Activated naive CD4-positive, alpha-beta T cell treated with anti-CD3 and anti-CD28 coated beads, Interleukin-2, amount 50 U/mL, for 72 hours (primary cell): ENCODE measurements at regions not wholly inside any gene's neighbourhood (a gene's known extent, or its start where the extent isn't known, plus 50 kb on each side); places are given as distances from the start of the nearest gene placed in this dataset.

Experiments used
- ATAC-seq, 2 donors: fragments of 150-1000 bp; cut with Tn5 transposase; 2 replicates each; pipeline ENCODE4 v1.10.0; 2021; ENCODE audit warnings: mild to moderate bottlenecking in 2 of 2, moderate library complexity in 2 of 2
- DNase-seq, 2 donors: peaks; one replicate each; pipeline ENCODE4 v3.0.0; 2021 to 2022; ENCODE audit warnings: low spot score in 2 of 2
- H3K27ac Mint-ChIP-seq, 2 donors: one replicate each; pipeline ENCODE4 v1.8.0; 2022; ENCODE audit warnings: mild to moderate bottlenecking in 2 of 2, mixed read lengths in 2 of 2
- H3K36me3 Mint-ChIP-seq, 2 donors: one replicate each; pipeline ENCODE4 v1.8.0; 2022; ENCODE audit warnings: mixed read lengths in 2 of 2
- H3K9me3 Mint-ChIP-seq, 2 donors: one replicate each; pipeline ENCODE4 v1.8.0; 2022; ENCODE audit warnings: mixed read lengths in 2 of 2

DNA sequence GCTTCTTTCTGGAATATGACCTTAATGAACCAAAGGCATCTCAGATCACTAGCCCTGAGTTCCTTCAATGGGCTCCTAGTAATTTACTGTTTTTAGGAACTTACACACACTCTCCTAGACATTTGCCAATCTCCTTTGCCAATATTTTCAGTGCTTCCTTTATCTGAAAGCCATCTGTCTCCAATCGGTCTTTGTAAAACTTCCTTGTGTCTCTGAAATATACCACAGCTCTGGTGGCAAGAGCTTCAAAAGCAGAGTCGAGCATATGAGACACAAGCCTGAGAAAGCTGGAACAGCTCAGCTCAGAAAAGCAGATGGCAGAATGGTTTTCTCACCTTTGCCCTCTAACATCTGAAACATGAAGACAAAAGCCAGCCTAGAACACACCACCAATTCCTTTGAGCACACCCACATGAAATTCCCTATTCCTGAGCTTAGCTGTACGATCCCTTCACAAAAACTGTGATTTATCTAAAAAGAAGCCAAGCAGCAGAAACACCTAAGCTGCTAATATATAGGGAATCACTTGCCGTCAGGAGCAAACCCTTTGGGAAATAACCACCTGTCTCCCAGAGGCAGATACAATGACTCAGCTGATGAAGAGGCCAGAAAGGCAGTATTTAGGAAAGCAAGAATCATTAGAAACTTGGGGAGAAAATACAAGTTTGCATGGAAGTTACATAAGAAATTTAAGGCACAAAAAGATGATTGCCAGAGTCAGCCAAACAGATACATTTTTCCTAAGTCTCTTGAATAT is 70.2 kb upstream of the ANK3 start:
- Mint-ChIP-seq H3K36me3 (peaks cover 7 to 13% of the 10 kb centered on the region in 2 donors), H3K27ac (no peak overlapping the region), H3K9me3 (peaks cover 0 to 9% of the 10 kb centered on the region in 2 donors)
- ATAC-seq (no peak), DNase-seq (no peak)

DNA sequence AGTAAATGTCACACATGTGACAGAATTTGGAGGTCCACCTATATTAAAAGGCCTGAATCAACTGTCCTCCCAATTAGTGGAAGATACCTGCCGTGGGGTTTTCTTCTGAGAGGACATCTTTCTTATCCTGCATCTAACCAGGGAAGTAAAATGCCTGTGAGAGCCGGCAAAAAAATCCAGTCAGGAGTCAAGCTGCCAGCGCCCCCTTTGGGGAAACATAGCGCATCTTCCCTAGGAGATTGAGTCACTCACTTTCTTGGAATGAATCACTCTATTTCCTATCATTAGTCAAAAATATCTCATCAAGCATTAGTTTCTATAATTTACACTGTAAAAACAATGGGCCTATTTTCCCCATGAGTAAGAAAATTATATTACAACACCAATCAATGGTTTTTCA is 66.4 kb upstream of the ANK3 start:
- DNase-seq, result no peak
- Mint-ChIP-seq H3K9me3 (peaks cover 0 to 9% of the 10 kb centered on the region in 2 donors), H3K36me3 (peaks cover 7 to 13% of the 10 kb centered on the region in 2 donors), H3K27ac (no peak overlapping the region)
- no peak for ATAC-seq

DNA sequence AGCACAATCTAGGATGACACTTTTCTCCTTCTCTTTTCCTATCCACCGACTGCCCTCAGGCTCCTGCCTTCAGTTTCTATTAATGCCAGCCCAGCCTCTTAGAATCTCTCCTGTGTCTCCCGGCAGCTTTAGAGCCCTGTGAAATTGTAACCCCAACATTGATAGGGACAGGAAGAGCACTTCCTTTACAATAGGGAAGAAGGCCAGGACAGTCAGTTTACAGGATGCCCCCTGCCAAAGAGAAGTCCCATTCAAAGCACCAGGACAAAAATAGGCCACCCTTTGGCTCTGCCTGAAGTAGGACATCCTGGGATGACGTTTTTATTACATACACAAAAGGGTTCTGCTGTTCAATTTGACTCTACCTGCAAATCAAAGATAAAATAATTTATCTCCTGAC is 64.7 kb upstream of the ANK3 start:
- Mint-ChIP-seq H3K36me3 (peaks cover 0 to 13% of the 10 kb centered on the region in 2 donors), H3K27ac (no peak overlapping the region), H3K9me3 (peaks cover 0 to 9% of the 10 kb centered on the region in 2 donors)
- ATAC-seq (no peak), DNase-seq (no peak)

DNA sequence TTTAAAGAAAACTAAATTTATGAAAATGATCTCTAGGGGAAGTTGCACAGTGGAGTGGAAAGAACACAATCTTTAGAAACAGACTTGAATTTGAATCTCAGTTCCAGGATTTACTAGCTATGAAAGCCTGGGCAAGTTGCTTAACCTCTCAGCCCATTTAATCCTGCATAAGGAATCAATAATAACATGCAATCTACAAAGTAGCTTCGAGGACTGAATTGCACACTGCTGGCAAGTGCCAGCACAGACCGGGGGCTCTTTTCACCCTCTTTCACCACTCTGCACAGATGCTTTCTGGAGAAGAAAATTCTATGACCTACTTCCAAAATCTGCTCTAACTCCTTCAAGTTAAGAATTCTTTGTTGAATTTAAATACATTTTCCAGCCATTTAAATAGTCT is 63.4 kb upstream of the ANK3 start:
- Mint-ChIP-seq H3K36me3 (peaks cover 0 to 9% of the 10 kb centered on the region in 2 donors), H3K27ac (peak overlapping the region in 1 of 2 donors; percentile 44), H3K9me3 (peaks cover 0 to 9% of the 10 kb centered on the region in 2 donors)
- DNase-seq (no peak), ATAC-seq (no peak)

GRCh38 chr10:60450291-60450690 is 60.6 kb upstream of the ANK3 start:
- Mint-ChIP-seq H3K27ac (no peak overlapping the region), H3K36me3 (no peaks in the 10 kb centered on the region), H3K9me3 (no peaks in the 10 kb centered on the region)
- ATAC-seq (no peak), DNase-seq (no peak)

DNA sequence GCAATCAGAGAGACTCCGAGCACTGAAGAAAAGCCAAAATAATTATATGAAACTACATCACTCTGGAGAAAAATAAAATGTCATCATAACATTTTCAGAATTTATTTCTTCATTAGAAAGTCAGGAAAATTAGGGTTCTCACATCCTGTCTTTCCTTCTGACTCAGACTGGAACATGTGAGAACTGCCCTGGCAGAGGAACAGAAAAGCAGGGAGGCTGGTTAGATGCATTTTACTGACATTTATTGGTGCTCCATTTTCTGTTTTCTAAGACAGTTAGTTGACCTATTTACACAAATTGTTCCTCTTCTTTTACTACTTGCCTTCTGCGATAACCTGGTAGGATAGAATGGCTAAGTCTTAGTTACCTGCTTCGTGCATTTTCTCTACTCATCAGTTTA is 58.6 kb upstream of the ANK3 start:
- ATAC-seq, result no peak
- Mint-ChIP-seq H3K36me3 (no peaks in the 10 kb centered on the region), H3K27ac (peak overlapping the region in 1 of 2 donors; percentile 63), H3K9me3 (no peaks in the 10 kb centered on the region)
- DNase-seq, result no peak

- DNase-seq, result no peak
- no peaks in the 10 kb centered on the region for H3K9me3 Mint-ChIP-seq
- peak in 1 of 2 donors; percentile 50 for ATAC-seq
- H3K36me3 Mint-ChIP-seq, result no peaks in the 10 kb centered on the region
- H3K27ac Mint-ChIP-seq, result peak overlapping the region; percentile 39 to 66
Measured at GRCh38 chr10:60446851-60447250, 57.2 kb upstream of the ANK3 start.

DNA sequence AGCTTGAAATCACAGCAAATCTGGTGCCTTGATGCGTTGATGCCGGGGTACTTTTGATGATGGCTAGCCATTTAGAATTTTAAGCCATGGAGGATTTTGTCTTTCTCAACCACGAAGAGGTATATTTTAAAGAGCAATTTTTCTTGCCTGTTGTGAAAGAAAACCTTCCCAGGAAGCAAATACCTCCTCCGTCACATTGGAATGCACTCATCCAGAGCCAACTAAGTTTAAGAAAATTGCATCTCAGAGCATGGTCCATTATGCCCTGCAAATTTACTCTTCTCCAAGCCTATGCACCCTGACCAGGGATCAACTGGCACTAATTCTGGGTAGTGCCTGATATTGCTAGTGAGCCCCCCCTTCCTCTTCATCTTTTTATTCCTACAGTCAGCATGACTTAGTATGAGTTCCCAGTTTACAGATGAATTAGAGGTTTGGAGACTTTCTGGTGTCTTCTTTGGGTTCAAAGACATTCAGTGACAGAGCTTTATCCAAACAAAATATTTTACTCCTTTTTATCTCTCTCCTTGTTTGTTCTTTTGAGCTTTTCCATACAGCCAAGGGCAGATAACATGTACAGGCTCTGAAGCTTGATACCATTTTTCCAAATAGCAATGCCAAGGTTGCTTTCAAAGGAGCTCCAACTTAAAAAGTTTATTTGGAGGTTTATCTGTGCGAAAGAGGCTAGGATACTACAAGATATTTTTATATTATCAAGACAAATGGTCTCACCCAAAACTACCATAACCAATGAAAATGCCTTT is 56.6 kb upstream of the ANK3 start:
- ATAC-seq, result no peak
- H3K27ac Mint-ChIP-seq, result peak overlapping the region; percentile 39 to 66
- no peaks in the 10 kb centered on the region for H3K36me3 Mint-ChIP-seq
- DNase-seq, result no peak
- no peaks in the 10 kb centered on the region for H3K9me3 Mint-ChIP-seq

DNA sequence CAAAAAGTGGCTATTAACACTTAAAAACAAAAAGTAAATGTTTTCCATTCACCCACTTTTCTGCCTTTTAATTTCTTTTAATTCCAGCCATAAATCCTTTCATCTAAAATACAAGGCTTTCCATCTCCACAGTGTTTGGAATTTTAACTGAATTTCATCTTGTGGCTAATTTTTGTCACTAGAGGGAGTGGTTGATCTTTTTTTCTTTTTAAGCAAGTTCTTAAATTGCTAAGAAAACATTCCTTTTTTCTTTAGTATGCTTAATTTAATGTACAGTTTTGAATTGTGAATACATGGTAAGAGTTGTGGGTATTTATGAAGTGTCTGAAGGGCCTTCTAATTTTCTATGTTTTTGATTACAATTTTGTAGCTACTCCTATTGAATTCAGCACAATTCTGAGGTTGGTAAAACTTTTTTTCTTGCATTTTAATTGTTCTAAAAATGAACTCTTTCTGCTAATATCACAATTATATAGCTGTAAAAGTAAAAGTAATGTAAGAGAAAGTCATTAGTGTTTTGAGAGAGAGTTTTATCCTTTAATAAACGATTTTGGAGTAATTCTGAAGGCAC is 54.9 kb upstream of the ANK3 start:
- no peaks in the 10 kb centered on the region for H3K9me3 Mint-ChIP-seq
- ATAC-seq, result no peak
- H3K36me3 Mint-ChIP-seq, result no peaks in the 10 kb centered on the region
- no peak for DNase-seq
- H3K27ac Mint-ChIP-seq, result no peak overlapping the region

DNA sequence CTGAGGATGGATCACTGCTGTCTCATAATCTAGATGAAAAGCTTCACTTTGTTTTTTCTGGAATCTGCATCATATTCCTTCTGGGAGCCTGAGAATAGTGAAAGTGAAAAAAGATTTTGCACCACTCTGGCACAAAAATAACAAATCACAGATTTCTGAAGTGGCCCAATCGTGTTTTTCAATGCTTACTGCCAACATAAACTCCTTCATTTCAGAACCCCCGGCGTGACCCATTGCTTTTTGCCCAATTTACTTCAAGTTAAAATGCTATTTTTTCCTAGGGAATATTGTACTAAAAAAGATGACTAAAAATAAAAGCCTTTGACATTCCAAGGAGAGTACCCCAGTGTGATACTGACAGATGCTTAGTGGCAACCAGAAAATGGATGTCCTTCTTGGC is 53.7 kb upstream of the ANK3 start:
- Mint-ChIP-seq H3K36me3 (no peaks in the 10 kb centered on the region), H3K27ac (no peak overlapping the region), H3K9me3 (no peaks in the 10 kb centered on the region)
- no peak for ATAC-seq
- DNase-seq, result no peak

DNA sequence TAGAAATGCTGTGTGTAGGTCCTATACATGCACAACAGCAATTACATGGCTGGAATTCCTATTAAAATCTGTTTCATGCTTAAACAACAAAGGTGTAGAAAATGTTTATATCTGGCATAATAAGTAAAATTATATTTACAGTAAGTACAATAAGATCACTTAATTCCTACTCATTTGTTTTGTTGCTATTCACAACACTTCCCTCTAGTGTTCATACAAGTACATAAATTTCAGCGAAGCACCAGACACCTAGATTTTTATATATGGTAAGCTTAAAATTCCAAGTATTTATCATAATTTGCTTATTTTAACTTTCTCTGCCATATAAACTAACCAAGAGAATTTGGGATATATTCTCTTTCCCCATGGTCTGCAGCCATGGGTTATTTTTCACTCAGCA is 51.8 kb upstream of the ANK3 start:
- Mint-ChIP-seq H3K9me3 (no peaks in the 10 kb centered on the region), H3K27ac (no peak overlapping the region), H3K36me3 (no peaks in the 10 kb centered on the region)
- ATAC-seq, result no peak
- no peak for DNase-seq

DNA sequence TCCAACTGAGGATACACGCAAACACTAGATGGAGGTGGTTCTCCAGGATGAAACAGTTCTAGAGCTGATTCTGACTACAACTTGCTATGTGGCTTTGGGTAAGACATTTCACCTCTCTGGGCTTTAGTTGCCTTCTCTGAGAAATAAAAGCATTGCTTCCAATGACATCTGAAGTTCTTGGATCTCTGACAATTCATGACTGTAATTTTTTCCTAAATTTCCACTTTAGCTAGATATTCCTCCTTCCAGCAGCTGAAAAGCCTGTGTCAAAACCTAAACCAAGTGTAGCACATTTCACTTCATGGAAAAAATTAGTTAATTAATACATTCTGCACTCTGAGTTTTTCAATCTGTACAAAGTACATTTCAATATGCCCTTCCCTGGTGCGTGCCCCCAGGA is 50.0 kb upstream of the ANK3 start:
- ATAC-seq, result no peak
- DNase-seq, result no peak
- no peaks in the 10 kb centered on the region for H3K9me3 Mint-ChIP-seq
- H3K36me3 Mint-ChIP-seq, result no peaks in the 10 kb centered on the region
- H3K27ac Mint-ChIP-seq, result no peak overlapping the region
